A673 (cell line): ENCODE measurements at regions not wholly inside any gene's neighbourhood (a gene's known extent, or its start where the extent isn't known, plus 50 kb on each side); places are given as distances from the start of the nearest gene placed in this dataset.

Experiments
- CTCF ChIP-seq: fragments of 300-800, 200-600 bp; sonication (generic); conservative IDR thresholded peaks from 2 replicates; pipeline ENCODE4 v1.5.1; 2017; ENCODE audit warnings: low read depth, mild to moderate bottlenecking, antibody characterized with exemption, low read length, moderate library complexity, mixed read lengths
- EZH2 ChIP-seq: fragments of 200-600 bp; sonication (generic); IDR thresholded peaks from 2 replicates; pipeline ENCODE4 v1.6.1; 2017; ENCODE audit warnings: borderline replicate concordance, low read depth, mild to moderate bottlenecking, mixed read lengths, antibody characterized with exemption, low read length; ENCODE audit not compliant: poor library complexity, severe bottlenecking

GRCh38 chr1:165080253-165080896 is 276.1 kb downstream of the LMX1A start:
- TF ChIP-seq CTCF (no peak), EZH2 (no peak)
